ENCODE measurements at regions not wholly inside any gene's neighbourhood (a gene's known extent, or its start where the extent isn't known, plus 50 kb on each side); places are given as distances from the start of the nearest gene placed in this dataset.
"Not testable (repeated sequence)": the region's sequence is repeated elsewhere in the genome, so short reads cannot be mapped to it uniquely, and the experiment has no call there.

- DNase-seq (ENCODE audit: low read depth) = no peak
These were observed 103.0 kb upstream of the PLXNA2 start for GRCh38 chr1:208347191-208347590.

DNA sequence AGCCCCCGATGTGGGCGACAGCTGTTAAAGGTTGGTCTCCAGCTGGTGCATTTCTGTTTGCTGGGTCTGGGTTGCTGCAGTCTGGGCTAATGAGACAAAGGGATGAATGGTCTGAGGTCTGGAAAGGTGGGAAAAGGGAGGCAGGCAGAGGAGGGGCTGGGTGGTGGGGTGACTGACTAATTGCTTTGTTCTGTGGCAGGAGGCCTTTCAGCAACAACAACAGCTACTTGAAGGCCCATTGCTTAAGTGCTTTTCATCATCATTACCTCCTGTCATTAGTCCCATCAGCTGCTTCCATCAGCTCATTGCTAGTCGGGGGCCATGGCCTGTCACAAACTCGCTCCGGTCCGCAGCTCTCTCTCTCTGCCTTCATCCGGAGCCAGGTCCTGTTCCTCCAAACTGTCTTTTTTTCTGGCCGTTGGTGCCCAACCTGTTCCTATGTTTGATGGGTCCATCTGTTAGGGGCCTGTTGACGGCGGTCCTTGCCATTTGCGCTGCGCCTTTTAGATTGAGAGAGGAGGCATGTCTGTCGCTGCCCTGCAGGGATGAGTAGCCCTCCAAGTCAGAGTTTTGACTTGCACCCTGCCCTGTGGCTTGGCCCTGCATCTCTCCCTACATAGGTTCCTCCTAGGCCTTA is 105.6 kb upstream of the PLXNA2 start:
- DNase-seq (ENCODE audit: low read depth) = no peak

GRCh38 chr1:208350815-208351214 is 106.6 kb upstream of the PLXNA2 start:
- DNase-seq (ENCODE audit: low read depth) = no peak

DNA sequence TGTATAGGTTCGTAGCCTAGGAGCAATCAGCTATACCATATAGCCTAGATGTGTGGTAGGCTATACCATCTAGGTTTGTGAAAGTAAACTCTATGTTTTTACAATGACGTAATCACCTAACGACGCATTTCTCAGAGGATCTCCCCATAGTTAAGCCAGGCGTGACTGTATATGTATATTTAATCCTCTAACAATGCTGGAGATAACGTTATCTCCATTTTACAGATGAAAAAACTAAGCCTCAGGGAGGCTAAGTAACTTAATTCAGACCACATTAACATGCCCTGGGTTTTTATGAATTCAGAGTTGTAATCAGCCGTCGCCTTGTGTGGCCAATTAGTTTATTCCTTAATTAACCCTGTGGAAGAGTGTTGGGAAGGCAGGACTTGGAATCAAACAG is 107.7 kb upstream of the PLXNA2 start:
- DNase-seq (ENCODE audit: low read depth) = no peak

DNA sequence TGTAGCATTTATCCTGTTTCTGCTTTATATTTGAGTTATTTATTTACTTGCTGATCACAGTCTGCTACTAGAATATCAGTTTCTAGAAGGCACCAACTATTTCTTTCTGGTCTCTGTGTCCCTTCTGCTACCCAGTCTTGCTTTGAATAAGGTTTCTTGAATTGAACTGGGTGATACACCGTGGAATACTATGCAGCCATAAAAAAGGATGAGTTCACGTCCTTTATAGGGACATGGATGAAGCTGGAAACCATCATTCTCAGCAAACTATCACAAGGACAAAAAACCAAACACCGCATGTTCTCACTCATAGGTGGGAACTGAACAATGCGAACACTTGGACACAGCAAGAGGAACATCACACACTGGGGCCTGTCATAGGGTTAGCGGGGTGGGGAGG is 109.6 kb upstream of the PLXNA2 start:
- DNase-seq (ENCODE audit: low read depth) = not testable (repeated sequence)

GRCh38 chr1:208357644-208358507 is 113.7 kb upstream of the PLXNA2 start:
- DNase-seq (ENCODE audit: low read depth) = no peak

- DNase-seq (ENCODE audit: low read depth) = no peak
These were observed 114.5 kb upstream of the PLXNA2 start for GRCh38 chr1:208358651-208359050.

DNA sequence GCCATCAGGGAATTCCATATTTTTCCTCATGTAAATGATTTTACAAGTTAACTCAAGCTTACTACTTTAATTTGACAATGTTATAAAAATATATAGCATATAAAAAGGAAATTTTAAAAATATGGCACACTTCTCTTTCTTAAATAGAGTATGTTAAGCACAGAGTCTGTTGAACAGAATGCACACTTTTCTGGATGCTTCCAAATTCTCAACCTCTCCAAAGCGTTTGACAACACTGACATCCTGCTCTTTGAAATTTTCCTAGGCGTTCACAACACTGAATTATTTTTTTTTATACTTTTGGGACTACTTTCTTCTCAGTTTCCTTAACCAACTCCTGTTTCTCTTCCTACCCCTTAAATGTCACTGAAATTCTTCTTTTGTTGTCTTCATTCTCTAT is 117.8 kb upstream of the PLXNA2 start:
- no peak for DNase-seq (ENCODE audit: low read depth)

GRCh38 chr1:208366559-208366958 is 122.4 kb upstream of the PLXNA2 start:
- DNase-seq (ENCODE audit: low read depth) = no peak

GRCh38 chr1:208369045-208369444 is 124.9 kb upstream of the PLXNA2 start:
- no peak for DNase-seq (ENCODE audit: low read depth)

- no peak for DNase-seq (ENCODE audit: low read depth)
These were observed 125.5 kb upstream of the PLXNA2 start for GRCh38 chr1:208369658-208370057.

DNA sequence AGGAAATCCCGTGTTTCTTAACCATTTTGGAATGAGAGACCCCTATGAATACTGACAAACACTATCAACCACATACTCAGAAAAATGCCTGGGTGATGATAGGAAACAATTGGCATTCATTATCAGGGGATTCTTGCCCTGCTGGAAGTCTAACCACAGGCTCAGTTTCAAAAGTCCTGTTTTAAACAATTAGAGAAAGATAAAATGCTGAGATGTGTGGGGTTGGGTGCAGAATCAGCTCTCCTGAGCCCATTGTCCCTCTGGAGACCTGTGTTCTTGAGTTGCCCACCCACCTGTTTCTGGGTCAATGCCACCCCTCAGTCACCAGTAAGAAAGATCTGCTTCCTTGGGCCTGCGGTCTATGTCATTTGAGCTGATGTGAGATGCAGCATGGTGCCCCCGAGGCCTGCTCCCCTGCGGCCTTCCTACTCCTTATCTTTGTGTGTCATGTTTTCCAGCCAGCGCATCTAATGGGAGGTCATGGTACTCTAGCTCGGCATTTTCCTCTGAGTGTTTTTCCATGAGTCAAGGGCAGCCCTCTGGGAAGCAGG is 130.3 kb upstream of the PLXNA2 start:
- DNase-seq (ENCODE audit: low read depth) = peak; percentile 11

GRCh38 chr1:208381481-208381880 is 137.3 kb upstream of the PLXNA2 start:
- no peak for DNase-seq (ENCODE audit: low read depth)

GRCh38 chr1:208387908-208388811 is 144.0 kb upstream of the PLXNA2 start:
- DNase-seq (ENCODE audit: low read depth) = no peak

GRCh38 chr1:208393416-208393815 is 149.2 kb upstream of the PLXNA2 start:
- no peak for DNase-seq (ENCODE audit: low read depth)

- DNase-seq (ENCODE audit: low read depth) = no peak
These were observed 149.6 kb upstream of the PLXNA2 start for GRCh38 chr1:208393826-208394225.

DNA sequence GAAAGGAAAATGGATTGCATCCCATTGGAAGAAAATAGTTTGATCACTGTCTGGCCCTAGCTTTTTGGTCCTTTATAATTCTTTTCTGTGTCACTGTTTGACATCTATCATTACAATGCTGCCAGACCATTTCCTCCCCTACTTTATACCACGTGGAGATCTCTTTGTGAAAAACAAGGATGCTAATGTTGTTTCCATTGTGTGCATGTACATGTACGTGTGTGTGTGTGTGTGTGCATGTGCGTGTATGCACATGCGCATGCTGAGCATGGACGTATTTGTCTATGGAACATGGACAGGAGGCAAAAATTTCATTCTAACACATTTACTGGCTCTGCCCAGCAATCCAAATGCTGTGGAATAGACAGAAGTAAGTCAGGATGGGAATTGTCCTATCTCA is 153.1 kb upstream of the PLXNA2 start:
- no peak for DNase-seq (ENCODE audit: low read depth)

- DNase-seq (ENCODE audit: low read depth) = no peak
These were observed 160.8 kb upstream of the PLXNA2 start for GRCh38 chr1:208405014-208405413.

GRCh38 chr1:208409176-208409575 is 165.0 kb upstream of the PLXNA2 start:
- DNase-seq (ENCODE audit: low read depth) = peak; percentile 39

GRCh38 chr1:208410409-208410808 is 166.2 kb upstream of the PLXNA2 start:
- no peak for DNase-seq (ENCODE audit: low read depth)

- no peak for DNase-seq (ENCODE audit: low read depth)
These were observed 168.8 kb upstream of the PLXNA2 start for GRCh38 chr1:208413006-208413405.

DNA sequence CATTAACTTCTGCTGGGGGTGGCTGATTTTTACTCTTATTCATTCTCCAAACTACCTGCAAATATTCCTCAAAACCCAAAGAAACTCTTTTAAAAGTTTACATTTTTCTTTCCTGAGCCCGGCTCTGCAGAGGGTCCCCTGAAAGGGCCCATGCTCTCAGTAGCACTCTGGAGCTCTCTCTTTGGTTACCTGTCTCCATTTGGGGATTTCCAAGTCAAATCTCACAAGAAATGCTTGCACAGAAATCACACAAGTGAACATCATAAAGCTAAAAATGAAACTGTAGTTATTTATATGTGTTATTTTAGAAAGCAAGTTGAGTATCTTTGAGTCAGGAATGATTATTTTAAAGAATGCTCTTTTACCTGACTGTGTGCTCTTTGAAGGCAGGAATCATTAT is 174.5 kb upstream of the PLXNA2 start:
- no peak for DNase-seq (ENCODE audit: low read depth)

Measured in EH (cell line).